Activated CD8-positive, alpha-beta memory T cell treated with anti-CD3 and anti-CD28 coated beads for 48 hours (primary cell): ENCODE measurements at regions not wholly inside any gene's neighbourhood (a gene's known extent, or its start where the extent isn't known, plus 50 kb on each side); places are given as distances from the start of the nearest gene placed in this dataset.
"Not testable (repeated sequence)": the region's sequence is repeated elsewhere in the genome, so short reads cannot be mapped to it uniquely, and the experiment has no call there.

ENCODE experiments used
- DNase-seq, 3 experiments: peaks; one replicate each; pipeline ENCODE4 v3.0.0-alpha.2; 2020; ENCODE audit warnings: low read depth in 2 of 3, low spot score in 2 of 3

GRCh38 chr11:67776852-67777520 is 102.6 kb upstream of the ALDH3B2 start:
- no peak for DNase-seq

DNA sequence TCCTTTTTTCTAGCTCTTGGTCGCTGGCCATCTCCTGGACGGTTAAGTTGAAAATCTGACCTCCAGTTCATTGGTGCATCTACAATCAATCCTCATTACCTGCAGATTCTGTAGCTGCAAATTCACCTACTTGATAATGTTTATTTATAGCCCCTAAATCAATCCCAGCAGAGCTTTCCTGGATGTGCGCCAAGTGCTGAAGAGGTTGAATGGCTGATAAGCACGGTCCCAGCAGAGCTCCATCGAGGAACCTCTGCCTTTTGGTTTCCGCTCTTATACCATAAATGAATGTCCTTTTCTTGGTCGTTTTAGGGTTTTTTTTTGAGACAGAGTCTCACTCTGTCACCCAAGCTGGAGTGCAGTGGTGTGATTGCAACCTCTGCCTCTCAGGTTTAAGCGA is 99.8 kb upstream of the ALDH3B2 start:
- not testable (repeated sequence) for DNase-seq

- not testable (repeated sequence) for DNase-seq
Measured at GRCh38 chr11:67768001-67768730, 93.7 kb upstream of the ALDH3B2 start.

GRCh38 chr11:67761211-67761610 is 86.8 kb upstream of the ALDH3B2 start:
- DNase-seq: not testable (repeated sequence)

- DNase-seq: not testable (repeated sequence)
Measured at GRCh38 chr11:67759321-67759720, 84.9 kb upstream of the ALDH3B2 start.

DNA sequence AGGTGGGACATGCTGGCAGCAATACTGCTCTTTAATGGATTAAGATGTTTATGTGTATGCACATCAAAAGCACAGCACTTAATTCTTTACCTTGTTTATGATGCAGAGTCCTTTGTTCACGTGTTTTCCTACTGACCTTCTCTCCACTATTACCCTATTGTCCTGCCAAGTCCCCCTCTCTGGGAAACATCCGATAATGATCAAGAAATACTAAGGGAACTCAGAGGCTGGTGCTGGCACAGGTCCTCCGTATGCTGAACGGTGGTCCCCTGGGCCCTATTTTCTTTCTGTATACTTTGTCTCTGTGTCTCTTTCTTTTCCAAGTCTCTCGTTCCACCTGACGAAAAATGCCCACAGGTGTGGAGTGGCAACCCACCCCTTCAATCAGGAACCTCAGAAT is 84.0 kb upstream of the ALDH3B2 start:
- not testable (repeated sequence) for DNase-seq

DNA sequence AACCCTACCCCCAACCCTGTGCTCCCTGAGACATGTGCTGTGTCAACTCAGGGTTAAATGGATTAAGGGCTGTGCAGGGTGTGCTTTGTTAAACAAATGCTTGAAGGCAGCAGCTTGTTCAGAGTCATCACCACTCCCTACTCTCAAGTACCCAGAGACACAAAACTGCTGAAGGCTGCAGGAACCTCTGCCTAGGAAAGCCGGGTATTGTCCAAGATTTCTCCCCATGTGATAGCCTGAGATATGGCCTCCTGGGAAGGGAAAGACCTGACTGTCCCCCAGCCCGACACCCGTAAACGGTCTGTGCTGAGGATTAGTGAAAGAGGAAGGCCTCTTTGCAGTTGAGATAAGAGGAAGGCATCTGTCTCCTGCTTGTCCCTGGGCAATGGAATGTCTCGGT is 83.6 kb upstream of the ALDH3B2 start:
- not testable (repeated sequence) for DNase-seq

DNA sequence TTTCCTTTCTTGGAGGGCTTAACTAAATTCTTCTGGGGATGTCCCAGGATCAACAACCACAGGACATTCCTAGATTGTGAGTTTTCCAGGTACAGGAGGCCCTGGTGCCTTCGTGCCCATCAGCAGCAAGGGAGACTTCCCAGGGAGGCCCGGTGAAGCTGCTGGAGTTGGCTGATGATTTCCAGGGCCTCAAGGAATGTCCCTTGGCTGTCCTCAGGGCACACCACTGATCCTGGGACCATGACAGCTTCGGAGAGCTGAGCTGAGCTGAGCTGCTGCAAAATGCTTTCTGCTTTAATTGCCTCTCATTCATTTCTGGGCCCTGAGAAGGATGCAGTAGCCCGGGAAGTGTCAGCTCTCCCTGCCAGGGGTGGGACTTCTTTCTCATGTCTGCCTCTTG is 79.4 kb upstream of the ALDH3B2 start:
- DNase-seq: not testable (repeated sequence)

DNA sequence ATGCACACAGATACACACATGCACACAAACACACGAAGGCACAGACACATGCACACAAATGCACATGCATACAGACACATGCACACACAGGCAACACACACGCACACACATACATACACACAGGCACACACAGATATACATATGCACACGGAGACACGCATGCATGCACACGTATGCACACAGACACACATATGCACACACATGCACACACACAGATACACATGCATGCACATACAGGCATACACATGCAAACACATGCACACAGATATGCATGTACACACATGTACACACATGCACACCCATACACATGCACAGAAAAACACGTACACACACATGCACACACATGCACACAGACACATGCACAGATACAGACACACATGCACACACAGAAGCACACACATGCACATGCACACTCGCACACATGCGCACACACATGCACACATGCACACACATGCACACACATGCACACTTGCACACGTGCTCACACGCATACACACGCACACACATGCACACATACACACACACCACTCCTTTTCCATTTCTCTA is 70.8 kb upstream of the ALDH3B2 start:
- no peak for DNase-seq

DNA sequence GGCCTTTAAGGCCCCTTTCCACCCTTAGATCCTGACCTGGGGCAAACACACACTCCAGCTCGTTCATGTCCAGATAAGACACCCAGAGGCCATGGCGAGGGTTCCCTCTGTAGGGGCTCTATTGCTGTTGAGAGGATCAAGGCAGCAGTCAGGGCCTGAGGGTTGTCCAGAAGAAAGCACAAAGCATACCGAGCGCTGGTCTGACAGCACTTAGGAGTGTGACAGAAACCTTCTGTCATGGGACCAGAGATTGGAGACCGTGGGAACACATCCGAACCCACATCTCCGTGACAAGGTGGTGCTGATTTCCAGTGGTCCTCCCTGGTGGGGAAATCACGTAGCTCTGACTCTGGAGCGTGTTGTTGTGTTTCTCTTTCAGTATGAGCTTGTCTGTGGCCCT is 69.8 kb upstream of the ALDH3B2 start:
- not testable (repeated sequence) for DNase-seq

DNA sequence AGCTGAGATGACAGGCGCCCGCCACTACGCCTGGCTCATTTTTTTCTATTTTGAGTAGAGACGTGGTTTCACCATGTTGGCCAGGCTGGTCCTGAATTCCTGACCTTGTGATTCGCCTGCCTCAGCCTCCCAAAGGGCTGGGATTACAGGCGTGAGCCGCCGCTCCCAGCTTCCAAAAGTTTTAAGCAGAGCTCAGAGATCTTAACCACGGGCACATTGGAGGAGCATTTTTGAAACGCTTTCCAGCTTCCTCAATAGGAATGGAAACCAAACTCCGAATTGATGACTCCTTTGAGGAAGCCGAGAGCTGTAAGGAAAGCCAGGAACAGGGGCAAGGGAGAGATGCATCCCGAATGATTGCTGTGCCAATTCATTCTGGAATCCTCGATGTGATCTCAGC is 63.8 kb upstream of the ALDH3B2 start:
- DNase-seq: not testable (repeated sequence)

DNA sequence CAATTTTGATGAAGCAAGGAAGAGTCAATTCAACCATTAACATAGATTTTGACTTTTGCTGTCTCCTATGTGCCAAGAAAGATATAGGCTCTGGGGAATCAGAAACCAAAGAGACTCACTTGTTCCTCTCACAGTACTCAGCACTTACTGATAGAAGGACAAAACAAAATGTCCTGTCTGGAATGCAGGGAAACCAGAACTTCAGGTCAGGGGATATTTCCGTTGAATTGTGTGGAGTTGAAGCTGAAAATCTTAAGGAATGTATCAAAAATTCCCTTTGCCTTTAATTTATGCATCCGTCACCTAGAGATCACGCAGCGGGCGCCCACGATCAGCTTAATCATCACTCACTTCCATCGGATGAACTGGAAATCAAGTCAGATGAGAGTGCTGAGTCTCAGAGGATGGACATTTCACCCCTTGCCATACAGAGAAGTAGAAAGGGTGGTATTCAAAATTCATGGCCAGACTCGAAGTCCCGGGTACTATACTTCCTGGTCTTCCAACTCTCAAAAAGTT is 63.2 kb upstream of the ALDH3B2 start:
- not testable (repeated sequence) for DNase-seq

- DNase-seq: peak in 2 of 3 experiments; percentile 15 to 16
Measured at GRCh38 chr11:67732045-67732787, 57.8 kb upstream of the ALDH3B2 start.

- no peak for DNase-seq
Measured at GRCh38 chr11:67731583-67731982, 57.2 kb upstream of the ALDH3B2 start.

GRCh38 chr11:67728163-67728571 is 53.7 kb upstream of the ALDH3B2 start:
- DNase-seq: not testable (repeated sequence)

DNA sequence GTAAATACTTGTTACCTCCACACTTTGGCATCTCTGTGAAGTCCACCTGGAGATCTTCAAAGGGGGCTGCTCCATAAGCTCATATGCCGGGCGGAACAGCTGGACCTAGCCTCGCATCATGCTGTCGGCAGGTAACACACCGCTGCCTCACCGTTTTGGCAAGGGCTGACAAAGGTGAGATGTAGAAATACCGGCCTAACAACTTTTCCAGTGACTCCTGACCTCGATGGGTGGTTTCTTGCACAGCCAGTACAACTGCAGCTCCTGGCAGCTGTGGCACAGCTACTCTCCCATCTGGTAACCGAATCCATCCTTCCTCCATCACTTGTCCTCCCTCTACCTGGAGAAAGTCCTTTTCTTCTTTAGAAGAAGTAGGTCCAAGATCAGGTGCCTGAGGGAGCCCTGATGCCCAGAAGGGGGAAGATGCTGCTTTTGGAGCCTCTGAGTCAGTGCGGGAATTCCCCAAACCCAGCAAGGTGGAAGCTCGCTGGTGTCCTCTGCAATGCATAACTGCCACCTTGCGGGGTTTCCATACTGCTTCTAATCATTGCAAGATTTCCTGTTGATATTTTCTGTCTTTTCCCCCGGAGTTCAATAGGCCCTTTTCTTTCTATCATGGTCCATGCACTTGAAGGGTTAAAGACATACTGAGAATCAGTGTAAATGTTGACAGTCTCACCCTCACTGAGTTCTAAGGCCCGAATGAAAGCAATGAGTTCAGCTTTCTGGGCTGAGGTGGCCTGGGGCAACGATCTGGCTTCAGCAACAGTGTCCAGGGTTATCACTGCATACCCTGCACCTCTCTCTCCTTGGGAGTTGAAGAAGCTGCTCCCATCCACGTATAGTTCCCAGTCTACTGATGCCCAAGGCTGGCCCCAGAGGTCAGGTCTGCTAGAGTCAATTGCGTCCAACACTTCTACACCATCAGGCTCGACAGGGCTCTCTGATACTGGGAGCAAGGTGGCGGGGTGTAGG is 52.9 kb upstream of the ALDH3B2 start:
- peak in 1 of 3 experiments; percentile 20 for DNase-seq
